ENCODE measurements at regions not wholly inside any gene's neighbourhood (a gene's known extent, or its start where the extent isn't known, plus 50 kb on each side); places are given as distances from the start of the nearest gene placed in this dataset.

DNA sequence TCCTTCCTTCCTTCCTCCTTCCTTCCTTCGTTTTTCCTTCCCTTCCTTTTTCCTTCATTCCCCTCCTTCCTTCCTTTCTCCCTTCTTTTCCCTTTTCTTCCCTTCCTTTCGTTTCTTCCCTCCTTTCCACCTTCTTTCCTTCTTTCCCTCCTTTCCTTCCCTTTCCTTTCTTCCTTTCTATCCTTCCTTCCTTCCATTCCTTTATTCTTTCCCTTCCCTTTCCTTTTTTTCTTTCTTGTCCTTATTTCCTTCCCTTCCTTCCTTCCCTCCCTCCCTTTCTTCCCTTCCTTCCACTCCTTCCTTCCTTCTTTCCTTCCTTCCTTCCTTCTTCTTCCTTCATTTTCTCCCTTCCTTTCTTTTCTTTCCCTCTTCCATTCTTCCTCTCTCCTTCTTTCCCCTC lies 394.6 kb downstream of the GABRB3 start:
- CTCF ChIA-PET = no interaction called here
- Histone ChIP-seq H3K36me3 (ENCODE audit: control insufficient read depth in 2 of 2, insufficient read depth in 1 of 2, low read length in 2 of 2) (no peaks in the 10 kb centered on the region), H3K27ac (ENCODE audit: extremely low read depth, low read depth, low read length) (no peak overlapping the region), H3K4me3 (ENCODE audit: low read depth, low read length) (no peak overlapping the region), H3K4me1 (ENCODE audit: control insufficient read depth, insufficient read depth, low read length) (no peaks in the 10 kb centered on the region), H3K9me3 (ENCODE audit: control insufficient read depth, insufficient read depth, low read depth, low read length) (no peaks in the 10 kb centered on the region; the same call in 1 of the 2 replicates)
- POLR2A ChIA-PET = no interaction called here
- TF ChIP-seq PRDM1 (tag by site-specific recombination; IDR thresholded peaks at IDR 0.05) = peak; percentile 76
- peak; percentile 66 for TF ChIP-seq ZNF366 (tag by site-specific recombination; conservative IDR thresholded peaks at IDR 0.05)
- TF ChIP-seq YY2 (tag by site-specific recombination; IDR thresholded peaks at IDR 0.05) = no peak
- TF ChIP-seq REPIN1 (tag by site-specific recombination; IDR thresholded peaks at IDR 0.05; ENCODE audit: low read depth) = no peak

DNA sequence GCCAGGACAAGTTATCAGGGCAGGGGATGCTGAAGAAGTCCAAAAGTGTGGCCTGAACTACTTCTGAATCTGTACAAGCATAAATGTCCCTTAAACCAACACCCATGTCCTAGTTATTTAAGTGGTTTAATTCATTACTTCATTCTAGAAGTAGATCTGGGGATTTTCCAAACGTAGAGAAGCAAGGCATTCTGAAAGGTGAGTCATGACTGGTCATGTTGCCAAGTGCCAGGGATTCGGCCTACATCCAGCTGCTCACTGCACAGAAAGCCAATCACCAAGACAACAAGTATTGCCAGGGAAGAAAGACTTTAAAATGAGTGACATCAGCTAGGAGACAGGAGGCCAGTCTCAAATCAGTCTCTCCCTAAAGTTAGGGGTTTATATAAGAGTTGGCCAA lies 396.6 kb downstream of the GABRB3 start:
- Histone ChIP-seq H3K27ac (ENCODE audit: extremely low read depth, low read depth, low read length) (no peak overlapping the region), H3K4me3 (ENCODE audit: low read depth, low read length) (no peak overlapping the region), H3K9me3 (ENCODE audit: control insufficient read depth, insufficient read depth, low read depth, low read length) (no peaks in the 10 kb centered on the region; the same call in 1 of the 2 replicates), H3K36me3 (ENCODE audit: control insufficient read depth in 2 of 2, insufficient read depth in 1 of 2, low read length in 2 of 2) (no peaks in the 10 kb centered on the region), H3K4me1 (ENCODE audit: control insufficient read depth, insufficient read depth, low read length) (no peaks in the 10 kb centered on the region)
- ChIA-PET CTCF (no interaction called here), POLR2A (no interaction called here)
- TF ChIP-seq OVOL3 (tag by site-specific recombination; IDR thresholded peaks at IDR 0.05) (no peak), ZNF48 (tag by site-specific recombination; IDR thresholded peaks at IDR 0.05) (no peak)
- TF ChIP-seq, protein P1, sequence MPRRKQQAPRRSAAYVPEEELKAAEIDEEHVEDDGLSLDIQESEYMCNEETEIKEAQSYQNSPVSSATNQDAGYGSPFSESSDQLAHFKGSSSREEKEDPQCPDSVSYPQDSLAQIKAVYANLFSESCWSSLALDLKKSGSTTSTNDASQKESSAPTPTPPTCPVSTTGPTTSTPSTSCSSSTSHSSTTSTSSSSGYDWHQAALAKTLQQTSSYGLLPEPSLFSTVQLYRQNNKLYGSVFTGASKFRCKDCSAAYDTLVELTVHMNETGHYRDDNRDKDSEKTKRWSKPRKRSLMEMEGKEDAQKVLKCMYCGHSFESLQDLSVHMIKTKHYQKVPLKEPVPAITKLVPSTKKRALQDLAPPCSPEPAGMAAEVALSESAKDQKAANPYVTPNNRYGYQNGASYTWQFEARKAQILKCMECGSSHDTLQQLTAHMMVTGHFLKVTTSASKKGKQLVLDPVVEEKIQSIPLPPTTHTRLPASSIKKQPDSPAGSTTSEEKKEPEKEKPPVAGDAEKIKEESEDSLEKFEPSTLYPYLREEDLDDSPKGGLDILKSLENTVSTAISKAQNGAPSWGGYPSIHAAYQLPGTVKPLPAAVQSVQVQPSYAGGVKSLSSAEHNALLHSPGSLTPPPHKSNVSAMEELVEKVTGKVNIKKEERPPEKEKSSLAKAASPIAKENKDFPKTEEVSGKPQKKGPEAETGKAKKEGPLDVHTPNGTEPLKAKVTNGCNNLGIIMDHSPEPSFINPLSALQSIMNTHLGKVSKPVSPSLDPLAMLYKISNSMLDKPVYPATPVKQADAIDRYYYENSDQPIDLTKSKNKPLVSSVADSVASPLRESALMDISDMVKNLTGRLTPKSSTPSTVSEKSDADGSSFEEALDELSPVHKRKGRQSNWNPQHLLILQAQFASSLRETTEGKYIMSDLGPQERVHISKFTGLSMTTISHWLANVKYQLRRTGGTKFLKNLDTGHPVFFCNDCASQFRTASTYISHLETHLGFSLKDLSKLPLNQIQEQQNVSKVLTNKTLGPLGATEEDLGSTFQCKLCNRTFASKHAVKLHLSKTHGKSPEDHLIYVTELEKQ (tag by site-specific recombination; IDR thresholded peaks at IDR 0.05; ENCODE audit: borderline replicate concordance) = no peak

DNA sequence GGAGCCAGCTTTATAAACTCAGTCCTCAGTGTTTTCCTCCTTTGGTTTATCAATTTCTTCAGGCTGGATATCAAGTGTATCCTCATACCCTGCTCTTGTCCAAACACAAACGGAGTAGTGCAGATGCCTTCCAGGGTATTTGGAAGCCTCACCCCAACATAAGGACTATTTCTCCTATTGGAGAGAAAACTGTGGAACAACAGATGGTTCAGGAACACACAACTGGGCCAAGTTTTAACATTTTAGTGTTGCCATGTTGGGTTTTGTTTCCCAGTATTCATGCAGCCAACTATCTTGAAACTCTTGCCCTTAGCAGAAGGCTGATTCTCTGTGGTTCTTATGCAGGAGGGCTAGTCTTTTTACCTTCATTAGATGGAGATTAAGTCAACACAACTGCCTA lies 398.1 kb downstream of the GABRB3 start:
- Histone ChIP-seq H3K9me3 (ENCODE audit: control insufficient read depth, insufficient read depth, low read depth, low read length) (no peaks in the 10 kb centered on the region; the same call in 1 of the 2 replicates), H3K27ac (ENCODE audit: extremely low read depth, low read depth, low read length) (no peak overlapping the region), H3K36me3 (ENCODE audit: control insufficient read depth in 2 of 2, insufficient read depth in 1 of 2, low read length in 2 of 2) (no peaks in the 10 kb centered on the region), H3K4me3 (ENCODE audit: low read depth, low read length) (no peak overlapping the region), H3K4me1 (ENCODE audit: control insufficient read depth, insufficient read depth, low read length) (no peaks in the 10 kb centered on the region)
- POLR2A ChIA-PET = interaction anchor here (0.6 kb wide), 1 partner anchor 271 kb away, joined by 3 read pairs; no protein-coding TSS in a partner anchor
- CTCF ChIA-PET = interaction anchor here (0.6 kb wide), 1 partner anchor 592 kb away, joined by 5 read pairs; no protein-coding TSS in a partner anchor
- TF ChIP-seq KLF10 (tag by site-specific recombination; IDR thresholded peaks at IDR 0.05) (no peak), ZNF133 (tag by site-specific recombination; IDR thresholded peaks at IDR 0.05) (no peak), ZNF426 (tag by site-specific recombination; IDR thresholded peaks at IDR 0.05) (no peak), ZNF324 (tag by site-specific recombination; IDR thresholded peaks at IDR 0.05) (no peak), ZFP3 (tag by site-specific recombination; IDR thresholded peaks at IDR 0.05; ENCODE audit: low read depth) (no peak), ZNF561 (tag by site-specific recombination; IDR thresholded peaks at IDR 0.05; ENCODE audit: borderline replicate concordance) (no peak), ZNF510 (tag by site-specific recombination; IDR thresholded peaks at IDR 0.05; ENCODE audit: insufficient replicate concordance) (no peak), ZNF19 (tag by site-specific recombination; IDR thresholded peaks at IDR 0.05; ENCODE audit: low read depth) (no peak), MZF1 (tag by site-specific recombination; IDR thresholded peaks at IDR 0.05; ENCODE audit: borderline replicate concordance) (no peak), HOXC10 (CRISPR knock-in tag; IDR thresholded peaks at IDR 0.05) (no peak), ZBTB21 (tag by site-specific recombination; IDR thresholded peaks at IDR 0.05) (no peak)
- TF ChIP-seq, protein P2, sequence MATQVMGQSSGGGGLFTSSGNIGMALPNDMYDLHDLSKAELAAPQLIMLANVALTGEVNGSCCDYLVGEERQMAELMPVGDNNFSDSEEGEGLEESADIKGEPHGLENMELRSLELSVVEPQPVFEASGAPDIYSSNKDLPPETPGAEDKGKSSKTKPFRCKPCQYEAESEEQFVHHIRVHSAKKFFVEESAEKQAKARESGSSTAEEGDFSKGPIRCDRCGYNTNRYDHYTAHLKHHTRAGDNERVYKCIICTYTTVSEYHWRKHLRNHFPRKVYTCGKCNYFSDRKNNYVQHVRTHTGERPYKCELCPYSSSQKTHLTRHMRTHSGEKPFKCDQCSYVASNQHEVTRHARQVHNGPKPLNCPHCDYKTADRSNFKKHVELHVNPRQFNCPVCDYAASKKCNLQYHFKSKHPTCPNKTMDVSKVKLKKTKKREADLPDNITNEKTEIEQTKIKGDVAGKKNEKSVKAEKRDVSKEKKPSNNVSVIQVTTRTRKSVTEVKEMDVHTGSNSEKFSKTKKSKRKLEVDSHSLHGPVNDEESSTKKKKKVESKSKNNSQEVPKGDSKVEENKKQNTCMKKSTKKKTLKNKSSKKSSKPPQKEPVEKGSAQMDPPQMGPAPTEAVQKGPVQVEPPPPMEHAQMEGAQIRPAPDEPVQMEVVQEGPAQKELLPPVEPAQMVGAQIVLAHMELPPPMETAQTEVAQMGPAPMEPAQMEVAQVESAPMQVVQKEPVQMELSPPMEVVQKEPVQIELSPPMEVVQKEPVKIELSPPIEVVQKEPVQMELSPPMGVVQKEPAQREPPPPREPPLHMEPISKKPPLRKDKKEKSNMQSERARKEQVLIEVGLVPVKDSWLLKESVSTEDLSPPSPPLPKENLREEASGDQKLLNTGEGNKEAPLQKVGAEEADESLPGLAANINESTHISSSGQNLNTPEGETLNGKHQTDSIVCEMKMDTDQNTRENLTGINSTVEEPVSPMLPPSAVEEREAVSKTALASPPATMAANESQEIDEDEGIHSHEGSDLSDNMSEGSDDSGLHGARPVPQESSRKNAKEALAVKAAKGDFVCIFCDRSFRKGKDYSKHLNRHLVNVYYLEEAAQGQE (tag by site-specific recombination; IDR thresholded peaks at IDR 0.05) = no peak
- TF ChIP-seq, protein P3, sequence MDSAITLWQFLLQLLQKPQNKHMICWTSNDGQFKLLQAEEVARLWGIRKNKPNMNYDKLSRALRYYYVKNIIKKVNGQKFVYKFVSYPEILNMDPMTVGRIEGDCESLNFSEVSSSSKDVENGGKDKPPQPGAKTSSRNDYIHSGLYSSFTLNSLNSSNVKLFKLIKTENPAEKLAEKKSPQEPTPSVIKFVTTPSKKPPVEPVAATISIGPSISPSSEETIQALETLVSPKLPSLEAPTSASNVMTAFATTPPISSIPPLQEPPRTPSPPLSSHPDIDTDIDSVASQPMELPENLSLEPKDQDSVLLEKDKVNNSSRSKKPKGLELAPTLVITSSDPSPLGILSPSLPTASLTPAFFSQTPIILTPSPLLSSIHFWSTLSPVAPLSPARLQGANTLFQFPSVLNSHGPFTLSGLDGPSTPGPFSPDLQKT (IDR thresholded peaks at IDR 0.05; ENCODE audit: borderline replicate concordance, low read depth, low read length) = no peak
- TF ChIP-seq, protein P4, sequence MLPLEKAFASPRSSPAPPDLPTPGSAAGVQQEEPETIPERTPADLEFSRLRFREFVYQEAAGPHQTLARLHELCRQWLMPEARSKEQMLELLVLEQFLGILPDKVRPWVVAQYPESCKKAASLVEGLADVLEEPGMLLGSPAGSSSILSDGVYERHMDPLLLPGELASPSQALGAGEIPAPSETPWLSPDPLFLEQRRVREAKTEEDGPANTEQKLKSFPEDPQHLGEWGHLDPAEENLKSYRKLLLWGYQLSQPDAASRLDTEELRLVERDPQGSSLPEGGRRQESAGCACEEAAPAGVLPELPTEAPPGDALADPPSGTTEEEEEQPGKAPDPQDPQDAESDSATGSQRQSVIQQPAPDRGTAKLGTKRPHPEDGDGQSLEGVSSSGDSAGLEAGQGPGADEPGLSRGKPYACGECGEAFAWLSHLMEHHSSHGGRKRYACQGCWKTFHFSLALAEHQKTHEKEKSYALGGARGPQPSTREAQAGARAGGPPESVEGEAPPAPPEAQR (tag by site-specific recombination; IDR thresholded peaks at IDR 0.05) = no peak

Data from HEK293 (cell line).